ENCODE measurements at regions not wholly inside any gene's neighbourhood (a gene's known extent, or its start where the extent isn't known, plus 50 kb on each side); places are given as distances from the start of the nearest gene placed in this dataset.

GRCh38 chr3:159102001-159102400 lies 300.1 kb downstream of the MFSD1 start:
- no peak for TF ChIP-seq CTCF (IDR thresholded peaks at IDR 0.05)
- no peak for TF ChIP-seq POLR2A (IDR thresholded peaks at IDR 0.05)
